ENCODE measurements at regions not wholly inside any gene's neighbourhood (a gene's known extent, or its start where the extent isn't known, plus 50 kb on each side); places are given as distances from the start of the nearest gene placed in this dataset.
A peak's percentile ranks its signal among the peaks of the same experiment; 100 is the strongest.
"Not testable (repeated sequence)": the region's sequence is repeated elsewhere in the genome, so short reads cannot be mapped to it uniquely, and the experiment has no call there.

- not testable (repeated sequence) for DNase-seq (ENCODE audit: low spot score)
These were observed 113.4 kb downstream of the XPNPEP1 start for GRCh38 chr10:109809954-109810353.

- not testable (repeated sequence) for DNase-seq (ENCODE audit: low spot score)
These were observed 122.1 kb downstream of the XPNPEP1 start for GRCh38 chr10:109801191-109801590.

GRCh38 chr10:109790647-109791046 is 132.7 kb downstream of the XPNPEP1 start:
- DNase-seq (ENCODE audit: low spot score), result no peak

- peak; percentile 5 for DNase-seq (ENCODE audit: low spot score)
These were observed 139.1 kb downstream of the XPNPEP1 start for GRCh38 chr10:109784236-109784635.

GRCh38 chr10:109783286-109783685 is 140.0 kb downstream of the XPNPEP1 start:
- DNase-seq (ENCODE audit: low spot score), result no peak

- no peak for DNase-seq (ENCODE audit: low spot score)
These were observed 142.3 kb downstream of the XPNPEP1 start for GRCh38 chr10:109780997-109781396.

GRCh38 chr10:109778993-109779392 is 144.3 kb downstream of the XPNPEP1 start:
- DNase-seq (ENCODE audit: low spot score), result no peak

GRCh38 chr10:109774121-109774440 is 149.2 kb downstream of the XPNPEP1 start:
- no peak for DNase-seq (ENCODE audit: low spot score)

GRCh38 chr10:109773288-109774120 is 149.8 kb downstream of the XPNPEP1 start:
- peak; percentile 16 for DNase-seq (ENCODE audit: low spot score)

- no peak for DNase-seq (ENCODE audit: low spot score)
These were observed 152.6 kb downstream of the XPNPEP1 start for GRCh38 chr10:109770663-109771062.

GRCh38 chr10:109769966-109770365 is 153.3 kb downstream of the XPNPEP1 start:
- DNase-seq (ENCODE audit: low spot score), result no peak

GRCh38 chr10:109765838-109766237 is 157.5 kb downstream of the XPNPEP1 start:
- no peak for DNase-seq (ENCODE audit: low spot score)

GRCh38 chr10:109762555-109762954 is 160.8 kb downstream of the XPNPEP1 start:
- no peak for DNase-seq (ENCODE audit: low spot score)

- DNase-seq (ENCODE audit: low spot score), result not testable (repeated sequence)
These were observed 165.6 kb downstream of the XPNPEP1 start for GRCh38 chr10:109757670-109758069.

- DNase-seq (ENCODE audit: low spot score), result no peak
These were observed 176.4 kb downstream of the XPNPEP1 start for GRCh38 chr10:109746861-109747260.

GRCh38 chr10:109744020-109744419 is 179.3 kb downstream of the XPNPEP1 start:
- DNase-seq (ENCODE audit: low spot score), result no peak

GRCh38 chr10:109743574-109743973 is 179.7 kb downstream of the XPNPEP1 start:
- peak; percentile 2 for DNase-seq (ENCODE audit: low spot score)

GRCh38 chr10:109743146-109743545 is 180.2 kb downstream of the XPNPEP1 start:
- DNase-seq (ENCODE audit: low spot score), result no peak

GRCh38 chr10:109741712-109742111 is 181.6 kb downstream of the XPNPEP1 start:
- no peak for DNase-seq (ENCODE audit: low spot score)

- no peak for DNase-seq (ENCODE audit: low spot score)
These were observed 182.9 kb downstream of the XPNPEP1 start for GRCh38 chr10:109740436-109740835.

GRCh38 chr10:109737626-109738025 is 185.7 kb downstream of the XPNPEP1 start:
- no peak for DNase-seq (ENCODE audit: low spot score)

GRCh38 chr10:109737009-109737408 is 186.3 kb downstream of the XPNPEP1 start:
- no peak for DNase-seq (ENCODE audit: low spot score)

- no peak for DNase-seq (ENCODE audit: low spot score)
These were observed 187.5 kb downstream of the XPNPEP1 start for GRCh38 chr10:109735776-109736175.
